ENCODE measurements at regions not wholly inside any gene's neighbourhood (a gene's known extent, or its start where the extent isn't known, plus 50 kb on each side); places are given as distances from the start of the nearest gene placed in this dataset.

DNA sequence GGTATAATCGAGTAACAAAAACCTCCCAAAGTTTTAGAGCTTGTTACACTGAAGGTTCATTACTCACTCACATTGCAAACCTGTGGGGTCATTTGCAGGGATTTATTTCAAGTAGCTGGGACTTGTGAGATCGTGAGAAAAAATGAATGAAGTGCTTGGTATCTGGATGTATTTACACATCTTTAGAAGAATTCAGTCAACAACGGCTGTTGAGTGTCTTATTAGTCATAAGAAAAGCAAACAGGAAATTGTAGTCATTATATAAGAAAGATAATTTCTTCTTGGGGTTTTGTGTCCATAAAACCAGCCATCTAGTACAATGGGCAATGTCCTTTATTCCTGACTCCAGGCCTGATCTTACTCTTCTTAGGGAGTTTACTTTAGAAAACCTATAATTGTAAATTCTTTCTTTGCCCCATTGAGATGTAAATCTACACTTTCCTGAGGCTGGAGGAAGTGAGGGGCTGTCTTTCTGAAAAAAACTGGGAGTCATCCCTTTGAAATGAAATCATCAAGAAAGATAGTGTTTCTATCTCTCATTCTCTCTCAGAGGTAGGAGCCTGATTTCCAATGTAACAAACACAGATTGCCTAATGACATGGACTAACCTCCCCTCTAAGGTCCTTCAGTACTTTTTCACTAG, 202.5 kb upstream of the ASCC3 start:
- TF ChIP-seq, protein P1, sequence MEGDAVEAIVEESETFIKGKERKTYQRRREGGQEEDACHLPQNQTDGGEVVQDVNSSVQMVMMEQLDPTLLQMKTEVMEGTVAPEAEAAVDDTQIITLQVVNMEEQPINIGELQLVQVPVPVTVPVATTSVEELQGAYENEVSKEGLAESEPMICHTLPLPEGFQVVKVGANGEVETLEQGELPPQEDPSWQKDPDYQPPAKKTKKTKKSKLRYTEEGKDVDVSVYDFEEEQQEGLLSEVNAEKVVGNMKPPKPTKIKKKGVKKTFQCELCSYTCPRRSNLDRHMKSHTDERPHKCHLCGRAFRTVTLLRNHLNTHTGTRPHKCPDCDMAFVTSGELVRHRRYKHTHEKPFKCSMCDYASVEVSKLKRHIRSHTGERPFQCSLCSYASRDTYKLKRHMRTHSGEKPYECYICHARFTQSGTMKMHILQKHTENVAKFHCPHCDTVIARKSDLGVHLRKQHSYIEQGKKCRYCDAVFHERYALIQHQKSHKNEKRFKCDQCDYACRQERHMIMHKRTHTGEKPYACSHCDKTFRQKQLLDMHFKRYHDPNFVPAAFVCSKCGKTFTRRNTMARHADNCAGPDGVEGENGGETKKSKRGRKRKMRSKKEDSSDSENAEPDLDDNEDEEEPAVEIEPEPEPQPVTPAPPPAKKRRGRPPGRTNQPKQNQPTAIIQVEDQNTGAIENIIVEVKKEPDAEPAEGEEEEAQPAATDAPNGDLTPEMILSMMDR (IDR thresholded peaks at IDR 0.05), result no peak
- no peak for TF ChIP-seq POLR2A (IDR thresholded peaks at IDR 0.05)
